Choroid plexus epithelial cell (primary cell): ENCODE measurements at regions not wholly inside any gene's neighbourhood (a gene's known extent, or its start where the extent isn't known, plus 50 kb on each side); places are given as distances from the start of the nearest gene placed in this dataset.

Experiments
- DNase-seq: peaks from one replicate; pipeline ENCODE4 v3.0.0-alpha.2; 2010; ENCODE audit warnings: low read depth
- H3K4me3 ChIP-seq: 2 replicates; pipeline ENCODE4 v1.5.1; 2011; ENCODE audit warnings: low read depth, mild to moderate bottlenecking, control low read depth, low read length, moderate library complexity
- CTCF ChIP-seq: conservative IDR thresholded peaks from 2 replicates; pipeline ENCODE4 v1.5.1; 2011; ENCODE audit warnings: low read depth, mild to moderate bottlenecking, control low read depth, inconsistent platforms, low read length, moderate library complexity

- no peak overlapping the region for H3K4me3 ChIP-seq
- TF ChIP-seq CTCF, result no peak
- DNase-seq, result no peak
These were observed 109.0 kb downstream of the ZNF664 start for GRCh38 chr12:124082012-124082411.

GRCh38 chr12:124082687-124083086 lies 109.7 kb downstream of the ZNF664 start:
- no peak overlapping the region for H3K4me3 ChIP-seq
- no peak for TF ChIP-seq CTCF
- DNase-seq, result no peak

GRCh38 chr12:124083708-124084107 lies 110.7 kb downstream of the ZNF664 start:
- H3K4me3 ChIP-seq, result no peak overlapping the region
- no peak for DNase-seq
- TF ChIP-seq CTCF, result no peak

- H3K4me3 ChIP-seq, result no peak overlapping the region
- no peak for TF ChIP-seq CTCF
- no peak for DNase-seq
These were observed 112.6 kb downstream of the ZNF664 start for GRCh38 chr12:124085419-124086296.

- TF ChIP-seq CTCF, result no peak
- H3K4me3 ChIP-seq, result no peak overlapping the region
- no peak for DNase-seq
These were observed 113.4 kb downstream of the ZNF664 start for GRCh38 chr12:124086299-124086898.

- DNase-seq, result no peak
- no peak for TF ChIP-seq CTCF
- no peak overlapping the region for H3K4me3 ChIP-seq
These were observed 114.4 kb downstream of the ZNF664 start for GRCh38 chr12:124087266-124088051.
